HUES6 (cell line): ENCODE measurements at regions not wholly inside any gene's neighbourhood (a gene's known extent, or its start where the extent isn't known, plus 50 kb on each side); places are given as distances from the start of the nearest gene placed in this dataset.

ENCODE experiments used
- H3K27ac ChIP-seq: 2 replicates; pipeline ENCODE4 v1.7.0; 2013; ENCODE audit warnings: low read depth, mild to moderate bottlenecking, low read length, inconsistent platforms
- H3K27me3 ChIP-seq: 2 replicates; pipeline ENCODE4 v1.6.1; 2013; ENCODE audit warnings: low read length; ENCODE audit not compliant: control insufficient read depth, insufficient read depth
- H3K36me3 ChIP-seq: 2 replicates; pipeline ENCODE4 v1.6.1; 2013; ENCODE audit warnings: low read length; ENCODE audit not compliant: control insufficient read depth, insufficient read depth
- H3K4me1 ChIP-seq: 2 replicates; pipeline ENCODE4 v1.6.1; 2013; ENCODE audit warnings: low read length; ENCODE audit not compliant: control insufficient read depth, insufficient read depth
- H3K4me3 ChIP-seq: 2 replicates; pipeline ENCODE4 v1.5.1; 2013; ENCODE audit warnings: low read depth, low read length
- H3K9ac ChIP-seq: one replicate; pipeline ENCODE4 v1.6.1; 2013; ENCODE audit warnings: mild to moderate bottlenecking, low read length
- H3K9me3 ChIP-seq: 2 replicates; pipeline ENCODE4 v1.6.1; 2013; ENCODE audit warnings: low read depth, low read length; ENCODE audit not compliant: control insufficient read depth, insufficient read depth

DNA sequence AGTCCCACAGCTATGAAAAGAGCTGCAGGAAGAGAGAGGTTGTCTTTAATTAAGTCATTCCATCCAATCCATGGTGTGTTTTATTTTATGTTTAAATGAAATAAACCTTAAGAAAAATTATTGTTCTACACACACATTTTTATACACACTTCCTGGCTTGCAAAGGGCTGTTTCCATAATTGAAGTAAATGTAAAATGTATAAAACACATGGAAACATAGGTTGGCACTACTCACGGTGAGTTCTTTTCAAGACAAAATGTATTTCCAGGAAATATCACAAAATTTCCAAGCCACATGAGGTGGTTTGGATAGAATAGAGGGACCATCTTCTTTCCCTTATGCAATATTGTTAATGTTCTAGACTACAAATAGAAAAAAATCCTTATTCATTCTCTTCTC is 426.8 kb upstream of the USP24 start:
- Histone ChIP-seq H3K9ac (no peak overlapping the region), H3K27me3 (no peaks in the 10 kb centered on the region), H3K27ac (no peak overlapping the region), H3K9me3 (no peaks in the 10 kb centered on the region), H3K4me1 (no peaks in the 10 kb centered on the region), H3K4me3 (no peak overlapping the region), H3K36me3 (no peaks in the 10 kb centered on the region)

DNA sequence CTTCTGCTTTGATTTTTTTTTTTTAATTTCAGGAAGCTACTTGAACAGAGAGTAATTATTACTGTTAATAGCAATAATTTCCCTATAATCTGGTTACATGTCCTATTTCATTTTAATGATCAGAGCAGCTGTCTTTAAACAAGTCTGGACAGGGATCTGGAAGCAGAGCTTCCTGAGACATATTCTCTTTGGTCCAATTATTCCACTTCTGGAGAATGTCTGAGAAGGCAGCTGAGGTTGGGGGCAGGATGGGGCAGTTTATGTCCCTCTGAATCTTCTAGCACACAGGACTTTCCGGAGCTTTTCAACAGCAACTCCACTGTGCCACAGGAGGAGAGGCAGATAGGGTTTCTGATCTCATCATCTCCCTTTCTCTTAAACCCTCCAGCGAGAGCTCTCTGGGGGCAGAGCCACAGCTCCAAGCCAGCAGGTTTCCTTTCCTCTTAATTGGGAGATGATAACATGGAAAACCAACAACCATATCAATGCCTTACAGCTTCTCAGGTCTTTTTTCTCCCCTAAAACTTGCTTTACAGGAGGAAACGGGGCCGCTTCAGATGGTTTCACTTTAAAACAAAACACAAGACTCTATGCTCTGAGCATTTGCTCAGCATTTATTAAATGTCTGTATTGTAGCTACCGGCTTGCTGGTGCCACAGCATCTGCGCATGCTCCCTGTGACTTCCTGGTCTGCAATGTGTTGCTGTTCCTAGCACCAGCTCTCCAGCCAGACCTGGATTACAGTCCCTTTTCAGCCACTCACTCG is 425.7 kb upstream of the USP24 start:
- H3K27ac ChIP-seq, result no peak overlapping the region
- no peak overlapping the region for H3K9ac ChIP-seq
- H3K27me3 ChIP-seq, result no peaks in the 10 kb centered on the region
- no peaks in the 10 kb centered on the region for H3K9me3 ChIP-seq
- no peak overlapping the region for H3K4me3 ChIP-seq
- no peaks in the 10 kb centered on the region for H3K4me1 ChIP-seq
- no peaks in the 10 kb centered on the region for H3K36me3 ChIP-seq

DNA sequence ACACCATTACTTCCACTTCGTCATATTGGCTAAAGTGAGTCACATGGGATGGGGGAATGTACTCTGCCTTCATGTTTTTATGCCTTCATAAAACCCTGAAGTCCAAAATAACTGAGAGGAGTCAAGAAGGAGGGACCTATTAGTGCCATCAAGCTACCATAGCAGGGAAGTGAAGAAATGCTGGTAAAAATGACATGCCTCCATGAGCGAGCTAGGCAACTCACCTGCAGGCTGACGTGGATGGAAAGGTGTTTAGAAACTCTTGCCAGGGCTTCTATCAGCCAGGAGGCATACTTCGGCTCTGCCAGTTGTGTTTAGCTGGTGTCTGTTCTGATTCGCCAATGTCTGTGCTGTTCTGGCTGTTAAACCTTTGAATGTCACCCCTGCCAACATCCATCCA is 424.4 kb upstream of the USP24 start:
- Histone ChIP-seq H3K9me3 (no peaks in the 10 kb centered on the region), H3K9ac (no peak overlapping the region), H3K27me3 (no peaks in the 10 kb centered on the region), H3K27ac (no peak overlapping the region), H3K4me3 (no peak overlapping the region), H3K4me1 (no peaks in the 10 kb centered on the region), H3K36me3 (no peaks in the 10 kb centered on the region)

DNA sequence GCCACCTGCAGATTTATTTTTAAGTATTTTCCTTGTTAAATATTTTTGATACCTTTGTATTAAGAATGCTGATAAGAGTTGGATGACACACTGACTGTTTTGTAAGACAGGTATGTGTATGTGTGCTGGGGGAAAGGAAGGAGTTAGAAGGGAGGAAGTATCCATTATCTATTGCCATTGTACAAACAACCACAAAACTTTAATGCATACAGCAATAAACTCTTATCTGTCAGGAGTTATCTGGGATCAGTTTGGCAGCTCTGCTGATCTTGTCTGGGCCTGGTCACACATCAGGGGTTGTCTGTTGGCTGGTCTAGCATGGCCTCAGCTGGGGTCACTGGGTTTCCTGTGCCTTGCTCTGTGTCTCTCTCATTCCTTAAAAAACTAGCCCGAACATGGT is 423.9 kb upstream of the USP24 start:
- H3K27me3 ChIP-seq, result no peaks in the 10 kb centered on the region
- H3K4me1 ChIP-seq, result no peaks in the 10 kb centered on the region
- no peaks in the 10 kb centered on the region for H3K36me3 ChIP-seq
- no peak overlapping the region for H3K9ac ChIP-seq
- no peak overlapping the region for H3K27ac ChIP-seq
- H3K9me3 ChIP-seq, result no peaks in the 10 kb centered on the region
- no peak overlapping the region for H3K4me3 ChIP-seq

DNA sequence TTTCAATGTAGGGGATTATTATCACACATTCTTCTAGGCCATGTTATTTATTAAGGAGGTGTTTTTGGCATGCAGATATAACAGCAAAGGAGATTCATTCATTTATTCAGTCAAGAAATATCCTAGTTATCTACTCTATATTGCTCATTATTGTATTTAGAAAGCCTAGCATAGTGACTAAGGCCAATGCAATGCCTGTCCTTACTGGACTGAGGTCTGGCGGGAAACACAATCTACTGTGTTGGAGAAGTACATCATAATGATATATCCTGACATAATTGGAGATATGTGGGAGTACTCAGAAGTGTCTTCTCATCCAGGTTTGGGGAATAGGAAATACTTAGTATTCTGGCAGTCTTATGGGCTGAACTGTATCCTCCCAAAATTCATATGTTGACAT is 421.5 kb upstream of the USP24 start:
- Histone ChIP-seq H3K9me3 (no peaks in the 10 kb centered on the region), H3K27ac (no peak overlapping the region), H3K4me3 (no peak overlapping the region), H3K4me1 (peaks cover 7% of the 10 kb centered on the region; the same call in 1 of the 2 replicates), H3K27me3 (no peaks in the 10 kb centered on the region), H3K9ac (no peak overlapping the region), H3K36me3 (no peaks in the 10 kb centered on the region)

DNA sequence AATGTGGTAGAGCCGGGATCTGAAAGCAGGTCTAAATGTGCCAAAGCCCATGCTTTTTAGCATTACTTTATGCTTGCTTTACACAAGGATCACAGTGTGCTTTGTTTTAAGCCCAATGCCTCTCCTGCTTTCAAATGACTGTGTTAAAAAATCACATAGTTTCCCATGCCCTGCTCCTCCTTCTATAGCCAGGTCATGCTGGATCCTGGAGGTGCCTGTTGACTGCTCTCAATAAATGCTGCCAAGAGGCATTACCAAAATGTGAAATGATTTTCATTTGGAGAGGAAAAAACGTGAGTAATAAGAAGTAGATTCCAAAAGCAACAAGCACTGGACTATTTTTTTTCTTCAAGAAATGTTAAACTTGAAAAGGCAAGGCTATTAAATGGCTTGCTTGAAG is 420.7 kb upstream of the USP24 start:
- H3K4me3 ChIP-seq, result no peak overlapping the region
- no peaks in the 10 kb centered on the region for H3K9me3 ChIP-seq
- H3K27ac ChIP-seq, result no peak overlapping the region
- no peaks in the 10 kb centered on the region for H3K27me3 ChIP-seq
- H3K9ac ChIP-seq, result no peak overlapping the region
- H3K4me1 ChIP-seq, result peaks cover 7% of the 10 kb centered on the region; the same call in 1 of the 2 replicates
- H3K36me3 ChIP-seq, result no peaks in the 10 kb centered on the region

DNA sequence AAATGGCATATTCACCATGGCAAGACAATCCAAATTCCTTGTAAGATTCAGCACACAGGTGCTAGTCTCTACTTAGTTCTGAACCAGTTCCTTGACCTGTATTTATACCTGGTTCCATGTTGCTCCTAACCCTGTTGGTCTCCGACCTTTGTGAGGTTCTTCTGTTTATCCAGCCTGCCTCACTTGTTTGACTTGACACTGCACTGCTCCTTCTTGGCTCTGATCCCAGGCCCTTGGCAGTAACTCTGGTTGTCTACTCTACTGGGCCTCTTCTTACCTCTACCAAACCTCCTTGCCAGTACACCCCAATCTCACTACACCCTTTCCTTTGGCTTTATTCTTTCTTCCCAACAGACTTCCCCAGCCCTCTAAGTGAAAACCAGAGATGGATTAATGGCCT is 419.4 kb upstream of the USP24 start:
- H3K27ac ChIP-seq, result no peak overlapping the region

DNA sequence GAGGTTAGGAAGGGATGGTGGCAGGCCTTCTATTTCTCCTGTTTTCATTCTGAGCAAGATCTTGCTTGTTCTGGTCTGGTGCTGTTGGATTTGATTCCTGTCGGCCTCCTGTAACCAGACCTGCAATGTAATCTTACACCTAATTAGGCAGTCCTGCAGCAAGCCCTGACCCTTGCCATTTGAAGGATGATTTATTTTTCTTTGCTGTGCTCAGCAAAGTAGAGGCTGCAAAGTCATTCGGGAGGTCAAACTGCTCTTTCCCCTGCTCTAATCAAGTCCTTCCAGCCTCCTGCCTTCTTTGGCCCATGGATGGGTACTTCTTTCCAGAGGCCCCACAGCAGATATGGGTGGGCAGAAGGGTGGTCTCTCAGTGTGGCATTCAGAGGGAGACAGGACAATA is 417.7 kb upstream of the USP24 start:
- Histone ChIP-seq H3K4me1 (peaks cover 7% of the 10 kb centered on the region; the same call in 1 of the 2 replicates), H3K27me3 (no peaks in the 10 kb centered on the region), H3K9me3 (no peaks in the 10 kb centered on the region), H3K4me3 (no peak overlapping the region), H3K27ac (no peak overlapping the region), H3K36me3 (no peaks in the 10 kb centered on the region), H3K9ac (no peak overlapping the region)

More for the DNA sequence above, 419.4 kb upstream of the USP24 start:
- Histone ChIP-seq H3K27me3 (no peaks in the 10 kb centered on the region), H3K9me3 (no peaks in the 10 kb centered on the region), H3K4me3 (no peak overlapping the region), H3K4me1 (peaks cover 7% of the 10 kb centered on the region; the same call in 1 of the 2 replicates), H3K36me3 (no peaks in the 10 kb centered on the region), H3K9ac (no peak overlapping the region)

DNA sequence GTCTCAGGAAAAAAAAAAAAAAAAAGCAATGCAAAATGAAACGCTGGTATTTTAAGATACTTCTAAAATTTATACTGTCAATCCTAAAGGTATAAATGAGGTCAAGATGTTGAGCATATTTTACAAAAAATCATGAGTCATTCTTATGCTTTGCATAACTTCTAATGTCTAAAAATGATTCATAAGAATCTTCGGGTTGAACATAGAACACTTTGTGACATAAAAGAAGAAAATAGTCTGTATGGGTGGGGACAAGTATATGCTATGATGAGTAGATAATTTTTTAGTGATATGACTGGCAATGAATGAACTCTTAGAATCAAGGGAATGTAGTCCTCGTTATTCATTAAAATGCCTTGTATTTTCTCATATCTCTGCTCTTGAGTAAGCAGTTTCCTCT is 416.9 kb upstream of the USP24 start:
- Histone ChIP-seq H3K36me3 (no peaks in the 10 kb centered on the region), H3K4me3 (no peak overlapping the region), H3K9ac (no peak overlapping the region), H3K27ac (no peak overlapping the region), H3K27me3 (no peaks in the 10 kb centered on the region), H3K4me1 (peaks cover 7% of the 10 kb centered on the region; the same call in 1 of the 2 replicates), H3K9me3 (no peaks in the 10 kb centered on the region)

DNA sequence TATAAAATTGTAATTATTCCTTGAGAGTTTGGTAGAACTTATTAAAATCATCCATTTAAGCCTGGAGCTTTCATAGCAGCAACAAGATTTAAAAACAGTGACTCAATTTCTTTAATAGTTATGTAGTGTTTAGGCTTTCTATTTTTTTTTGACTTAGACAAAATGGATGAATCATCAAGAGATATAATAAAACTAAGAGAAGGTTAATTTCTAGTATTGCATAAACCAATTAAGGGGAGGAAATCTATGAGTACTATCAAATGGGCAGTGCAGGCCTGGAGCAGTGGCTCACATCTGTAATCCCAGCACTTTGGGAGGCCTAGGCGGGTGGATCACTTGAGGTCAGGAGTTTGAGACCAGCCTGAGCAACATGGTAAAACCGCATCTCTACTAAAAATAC is 416.3 kb upstream of the USP24 start:
- Histone ChIP-seq H3K9me3 (no peaks in the 10 kb centered on the region), H3K4me1 (peaks cover 7% of the 10 kb centered on the region; the same call in 1 of the 2 replicates), H3K27ac (no peak overlapping the region), H3K36me3 (no peaks in the 10 kb centered on the region), H3K4me3 (no peak overlapping the region), H3K27me3 (no peaks in the 10 kb centered on the region), H3K9ac (no peak overlapping the region)

DNA sequence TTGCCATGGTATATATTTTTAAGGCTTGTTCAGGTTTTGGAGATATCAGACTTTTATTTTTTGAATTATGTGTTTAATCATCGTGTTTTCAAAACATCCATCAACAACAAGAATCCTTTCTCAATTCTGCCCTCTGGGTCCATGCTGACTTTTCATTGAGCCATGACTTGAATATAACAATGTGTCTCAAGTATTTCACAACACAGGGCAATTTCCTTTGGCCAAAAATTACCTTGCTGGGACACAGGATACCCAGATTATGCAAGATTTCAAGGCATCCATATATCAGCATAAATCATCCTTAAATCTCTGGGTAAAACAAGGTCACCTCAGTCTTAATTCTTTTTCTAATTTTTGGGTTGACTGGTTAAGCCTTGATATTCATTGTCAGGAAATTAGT is 411.2 kb upstream of the USP24 start:
- no peak overlapping the region for H3K27ac ChIP-seq
- no peak overlapping the region for H3K4me3 ChIP-seq
- no peaks in the 10 kb centered on the region for H3K36me3 ChIP-seq
- H3K9me3 ChIP-seq, result no peaks in the 10 kb centered on the region
- H3K9ac ChIP-seq, result no peak overlapping the region
- H3K27me3 ChIP-seq, result no peaks in the 10 kb centered on the region
- no peaks in the 10 kb centered on the region for H3K4me1 ChIP-seq
